Esophagus squamous epithelium (tissue), 4 donors: ENCODE measurements at regions not wholly inside any gene's neighbourhood (a gene's known extent, or its start where the extent isn't known, plus 50 kb on each side); places are given as distances from the start of the nearest gene placed in this dataset.

Experiments
- CTCF ChIP-seq, 6 experiments: fragments of 450-650 bp in 4 of 6; fragments of 200-600 bp in 2 of 6; sonication (generic) in 2 of 6; IDR thresholded peaks; one replicate each; pipeline ENCODE4 v1.5.1; 2016 to 2019; ENCODE audit warnings: antibody characterized with exemption in 6 of 6, mild to moderate bottlenecking in 4 of 6, moderate library complexity in 4 of 6
- POLR2A ChIP-seq, 4 donors: fragments of 450-650 bp; IDR thresholded peaks; one replicate each; pipeline ENCODE4 v1.6.1; 2017; ENCODE audit warnings: antibody characterized with exemption in 4 of 4, mild to moderate bottlenecking in 4 of 4, moderate library complexity in 3 of 4

- TF ChIP-seq POLR2A (IDR thresholded peaks at IDR 0.05) = no peak
- TF ChIP-seq CTCF (IDR thresholded peaks at IDR 0.05) = no peak
Measured at GRCh38 chr14:62101189-62101588, 339.0 kb downstream of the SNAPC1 start.
